ENCODE measurements at regions not wholly inside any gene's neighbourhood (a gene's known extent, or its start where the extent isn't known, plus 50 kb on each side); places are given as distances from the start of the nearest gene placed in this dataset.

DNA sequence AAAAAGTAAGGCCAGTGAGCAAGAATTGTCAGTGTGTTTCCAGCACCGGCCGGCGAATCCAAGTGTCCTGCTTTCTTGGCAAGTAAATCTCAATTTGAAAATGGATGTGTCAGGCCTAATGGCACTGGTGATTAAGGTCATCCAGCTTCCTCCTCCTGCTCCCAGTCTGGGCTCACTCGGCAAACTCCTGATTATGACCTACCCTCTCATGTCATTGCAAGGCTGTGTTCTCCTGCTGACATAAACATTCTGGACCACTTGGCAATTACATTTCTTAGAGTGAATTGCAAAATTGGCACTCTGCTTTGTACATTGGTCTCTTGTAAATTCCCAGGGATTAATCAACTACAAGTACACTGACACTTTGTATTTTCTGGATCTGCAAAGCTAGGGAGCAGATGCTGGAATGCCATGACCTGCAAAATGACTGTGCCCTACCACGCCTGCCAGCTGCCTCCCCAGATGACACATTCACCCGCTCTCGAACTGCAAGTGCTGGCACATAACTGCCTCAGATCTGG, 473.8 kb downstream of the KIF20B start:
- TF ChIP-seq, protein P1, sequence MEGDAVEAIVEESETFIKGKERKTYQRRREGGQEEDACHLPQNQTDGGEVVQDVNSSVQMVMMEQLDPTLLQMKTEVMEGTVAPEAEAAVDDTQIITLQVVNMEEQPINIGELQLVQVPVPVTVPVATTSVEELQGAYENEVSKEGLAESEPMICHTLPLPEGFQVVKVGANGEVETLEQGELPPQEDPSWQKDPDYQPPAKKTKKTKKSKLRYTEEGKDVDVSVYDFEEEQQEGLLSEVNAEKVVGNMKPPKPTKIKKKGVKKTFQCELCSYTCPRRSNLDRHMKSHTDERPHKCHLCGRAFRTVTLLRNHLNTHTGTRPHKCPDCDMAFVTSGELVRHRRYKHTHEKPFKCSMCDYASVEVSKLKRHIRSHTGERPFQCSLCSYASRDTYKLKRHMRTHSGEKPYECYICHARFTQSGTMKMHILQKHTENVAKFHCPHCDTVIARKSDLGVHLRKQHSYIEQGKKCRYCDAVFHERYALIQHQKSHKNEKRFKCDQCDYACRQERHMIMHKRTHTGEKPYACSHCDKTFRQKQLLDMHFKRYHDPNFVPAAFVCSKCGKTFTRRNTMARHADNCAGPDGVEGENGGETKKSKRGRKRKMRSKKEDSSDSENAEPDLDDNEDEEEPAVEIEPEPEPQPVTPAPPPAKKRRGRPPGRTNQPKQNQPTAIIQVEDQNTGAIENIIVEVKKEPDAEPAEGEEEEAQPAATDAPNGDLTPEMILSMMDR (IDR thresholded peaks at IDR 0.05; ENCODE audit: insufficient read depth, low read length, poor library complexity, severe bottlenecking): no peak
- DNase-seq (ENCODE audit: extremely low read depth, insufficient read length): no peak
- no peaks in the 10 kb centered on the region for H3K36me3 ChIP-seq (ENCODE audit: control insufficient read depth, insufficient read depth, low read length)
- H3K27me3 ChIP-seq (replicated peaks; ENCODE audit: control insufficient read depth, insufficient read depth, low read length): no peaks in the 10 kb centered on the region
- no peak overlapping the region for H3K4me3 ChIP-seq (replicated peaks; ENCODE audit: low read depth, low read length)

DNA sequence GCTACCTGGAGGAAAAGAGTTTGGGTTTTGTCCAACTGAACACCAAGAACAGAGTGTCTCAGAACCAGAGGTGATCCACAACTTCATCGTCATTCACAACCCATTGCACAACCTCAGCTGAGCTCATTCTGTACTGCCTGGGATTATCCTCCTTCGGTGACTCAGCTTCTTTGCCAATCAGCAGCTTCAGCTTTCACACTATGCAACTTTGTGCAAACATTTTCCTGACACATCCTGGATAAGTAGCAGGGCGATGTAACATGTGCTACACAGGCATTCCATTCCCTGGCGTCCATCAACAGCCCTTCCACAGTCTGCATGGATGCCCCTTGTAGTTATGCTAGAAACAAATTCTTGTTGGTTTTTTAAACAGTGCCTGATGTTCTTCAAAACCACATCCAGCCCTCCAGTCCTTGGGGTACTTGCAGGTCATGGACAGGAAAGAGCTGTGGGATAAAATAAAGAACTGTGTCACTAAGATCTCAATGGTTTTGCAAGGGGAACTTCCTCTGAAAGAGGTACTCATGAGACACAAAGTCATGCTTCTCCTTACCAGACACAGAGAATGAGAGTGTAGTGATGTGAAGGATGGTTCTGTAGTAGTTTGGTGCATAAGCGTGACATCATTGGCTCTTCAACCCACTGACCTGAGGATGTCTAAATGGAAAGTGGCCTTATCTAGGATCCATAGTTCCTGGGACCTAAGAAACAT, 478.5 kb downstream of the KIF20B start:
- TF ChIP-seq, protein P1 (IDR thresholded peaks at IDR 0.05; ENCODE audit: insufficient read depth, low read length, poor library complexity, severe bottlenecking): no peak
- no peak for DNase-seq (ENCODE audit: extremely low read depth, insufficient read length)
- Histone ChIP-seq H3K27me3 (replicated peaks; ENCODE audit: control insufficient read depth, insufficient read depth, low read length) (no peaks in the 10 kb centered on the region), H3K36me3 (ENCODE audit: control insufficient read depth, insufficient read depth, low read length) (no peaks in the 10 kb centered on the region), H3K4me3 (replicated peaks; ENCODE audit: low read depth, low read length) (no peak overlapping the region)

DNA sequence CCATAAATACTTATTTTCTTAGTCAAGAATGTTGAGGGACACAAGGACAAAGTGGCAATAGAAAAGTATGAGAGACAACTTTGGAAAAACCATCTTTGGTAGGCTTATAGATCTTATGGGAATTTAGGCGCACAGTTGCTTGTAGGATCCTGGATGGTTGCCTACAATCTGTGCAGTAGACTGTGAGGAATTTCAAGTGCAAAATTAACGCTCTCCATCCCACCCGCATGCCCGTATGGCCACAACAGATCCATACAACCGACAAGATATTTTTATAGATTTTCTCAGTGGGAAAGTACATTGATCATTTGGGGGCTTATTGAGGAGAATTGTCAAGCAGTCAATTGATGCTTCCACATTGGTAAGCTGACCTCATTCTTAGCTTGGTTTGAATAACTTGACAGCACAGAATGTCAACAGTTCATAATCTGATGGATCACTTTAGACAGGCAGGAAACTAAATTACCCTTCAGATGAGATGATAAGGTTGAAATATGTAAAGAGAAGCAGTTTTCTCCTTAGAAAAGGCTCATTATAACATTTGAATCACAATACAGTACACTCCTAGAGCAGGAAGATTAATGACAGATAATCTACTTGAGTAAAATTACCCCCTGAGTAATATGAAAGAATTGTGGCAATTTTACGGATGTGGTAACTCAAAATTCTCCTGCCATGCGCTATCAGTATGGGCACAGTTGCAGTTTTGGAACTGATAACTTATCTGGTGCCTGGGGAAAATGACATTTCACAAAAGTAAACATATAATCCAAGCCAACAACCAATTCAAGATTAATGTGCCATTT, 479.7 kb downstream of the KIF20B start:
- no peak overlapping the region for H3K4me3 ChIP-seq (replicated peaks; ENCODE audit: low read depth, low read length)
- no peak for DNase-seq (ENCODE audit: extremely low read depth, insufficient read length)

DNA sequence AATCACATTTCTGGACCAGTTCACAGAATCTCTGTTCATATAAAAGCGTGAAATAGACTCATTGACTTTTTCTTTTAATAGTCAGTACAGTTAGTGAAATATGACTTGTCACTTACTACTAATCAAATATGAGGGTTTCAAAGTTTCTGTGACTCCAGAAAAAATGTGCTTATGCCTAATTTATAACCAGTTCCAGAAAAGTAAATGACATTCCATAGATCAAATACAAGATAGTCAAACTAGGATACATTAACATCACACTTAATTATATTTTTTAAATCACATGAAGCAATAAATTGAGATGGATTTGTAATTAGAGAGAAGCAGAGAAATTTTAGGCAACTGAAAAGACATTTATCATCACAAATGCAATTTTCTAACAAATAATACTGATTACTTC, 491.4 kb downstream of the KIF20B start:
- Histone ChIP-seq H3K4me3 (replicated peaks; ENCODE audit: low read depth, low read length) (no peak overlapping the region), H3K36me3 (ENCODE audit: control insufficient read depth, insufficient read depth, low read length) (no peaks in the 10 kb centered on the region), H3K27me3 (replicated peaks; ENCODE audit: control insufficient read depth, insufficient read depth, low read length) (no peaks in the 10 kb centered on the region)
- no peak for DNase-seq (ENCODE audit: extremely low read depth, insufficient read length)
- TF ChIP-seq, protein P1 (IDR thresholded peaks at IDR 0.05; ENCODE audit: insufficient read depth, low read length, poor library complexity, severe bottlenecking): no peak

More for the DNA sequence above, 479.7 kb downstream of the KIF20B start:
- no peaks in the 10 kb centered on the region for H3K36me3 ChIP-seq (ENCODE audit: control insufficient read depth, insufficient read depth, low read length)
- no peaks in the 10 kb centered on the region for H3K27me3 ChIP-seq (replicated peaks; ENCODE audit: control insufficient read depth, insufficient read depth, low read length)
- TF ChIP-seq, protein P1 (IDR thresholded peaks at IDR 0.05; ENCODE audit: insufficient read depth, low read length, poor library complexity, severe bottlenecking): no peak

DNA sequence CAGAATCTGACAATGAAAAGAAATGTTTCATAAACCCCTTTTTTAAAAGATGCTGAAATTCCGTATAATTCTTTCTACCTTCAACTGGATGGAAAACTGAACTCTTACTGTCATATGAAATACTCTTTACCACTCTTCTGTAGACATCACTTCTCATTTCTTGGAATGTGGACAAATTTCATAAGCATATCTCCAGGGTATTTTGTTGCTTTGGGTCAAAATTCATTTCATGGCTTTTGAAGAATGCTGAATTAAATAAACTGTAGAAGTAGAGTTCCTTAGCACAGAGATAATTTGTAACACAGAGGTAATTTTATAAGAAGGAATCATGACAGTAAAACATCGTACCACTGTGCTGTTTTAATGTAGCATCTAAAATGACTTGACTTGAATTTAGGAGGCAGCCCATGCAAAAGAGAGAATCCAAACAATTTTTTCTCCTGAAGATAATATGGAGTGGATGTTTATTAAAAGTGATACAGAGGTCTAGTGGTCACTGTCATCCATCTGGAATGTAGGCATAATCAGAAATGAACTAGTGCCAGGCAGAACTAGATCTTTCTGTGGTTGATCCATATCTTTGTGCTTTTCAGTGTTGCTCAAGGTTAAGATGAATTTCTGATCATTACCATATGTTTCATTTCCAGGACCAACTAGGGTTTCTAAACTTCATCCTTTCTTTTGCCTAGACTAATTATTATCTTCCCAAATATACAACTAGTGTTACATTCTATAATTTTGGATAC, 492.0 kb downstream of the KIF20B start:
- H3K4me3 ChIP-seq (replicated peaks; ENCODE audit: low read depth, low read length): no peak overlapping the region
- H3K27me3 ChIP-seq (replicated peaks; ENCODE audit: control insufficient read depth, insufficient read depth, low read length): no peaks in the 10 kb centered on the region
- no peaks in the 10 kb centered on the region for H3K36me3 ChIP-seq (ENCODE audit: control insufficient read depth, insufficient read depth, low read length)
- TF ChIP-seq, protein P1 (IDR thresholded peaks at IDR 0.05; ENCODE audit: insufficient read depth, low read length, poor library complexity, severe bottlenecking): no peak
- DNase-seq (ENCODE audit: extremely low read depth, insufficient read length): no peak
